Gastroesophageal sphincter (tissue), 3 donors: ENCODE measurements at regions not wholly inside any gene's neighbourhood (a gene's known extent, or its start where the extent isn't known, plus 50 kb on each side); places are given as distances from the start of the nearest gene placed in this dataset.
"Not testable (repeated sequence)": the region's sequence is repeated elsewhere in the genome, so short reads cannot be mapped to it uniquely, and the experiment has no call there.

Source experiments
- EP300 ChIP-seq: sonication (generic); formaldehyde crosslinking; IDR thresholded peaks from one replicate; pipeline ENCODE4 v1.6.1; 2017; ENCODE audit warnings: antibody characterized with exemption, mild to moderate bottlenecking
- POLR2AphosphoS5 ChIP-seq: sonication (generic); formaldehyde crosslinking; IDR thresholded peaks from one replicate; pipeline ENCODE4 v1.6.1; 2017; ENCODE audit warnings: antibody characterized with exemption
- TF ChIP-seq, protein P1 (sequence below), 4 experiments: fragments of 200-600 bp in 2 of 4; fragments of 450-650 bp in 2 of 4; sonication (generic) in 1 of 4; IDR thresholded peaks; one replicate each; pipeline ENCODE4 v1.5.1; 2017 to 2019; ENCODE audit warnings: antibody characterized with exemption in 4 of 4, mild to moderate bottlenecking in 2 of 4, moderate library complexity in 2 of 4

DNA sequence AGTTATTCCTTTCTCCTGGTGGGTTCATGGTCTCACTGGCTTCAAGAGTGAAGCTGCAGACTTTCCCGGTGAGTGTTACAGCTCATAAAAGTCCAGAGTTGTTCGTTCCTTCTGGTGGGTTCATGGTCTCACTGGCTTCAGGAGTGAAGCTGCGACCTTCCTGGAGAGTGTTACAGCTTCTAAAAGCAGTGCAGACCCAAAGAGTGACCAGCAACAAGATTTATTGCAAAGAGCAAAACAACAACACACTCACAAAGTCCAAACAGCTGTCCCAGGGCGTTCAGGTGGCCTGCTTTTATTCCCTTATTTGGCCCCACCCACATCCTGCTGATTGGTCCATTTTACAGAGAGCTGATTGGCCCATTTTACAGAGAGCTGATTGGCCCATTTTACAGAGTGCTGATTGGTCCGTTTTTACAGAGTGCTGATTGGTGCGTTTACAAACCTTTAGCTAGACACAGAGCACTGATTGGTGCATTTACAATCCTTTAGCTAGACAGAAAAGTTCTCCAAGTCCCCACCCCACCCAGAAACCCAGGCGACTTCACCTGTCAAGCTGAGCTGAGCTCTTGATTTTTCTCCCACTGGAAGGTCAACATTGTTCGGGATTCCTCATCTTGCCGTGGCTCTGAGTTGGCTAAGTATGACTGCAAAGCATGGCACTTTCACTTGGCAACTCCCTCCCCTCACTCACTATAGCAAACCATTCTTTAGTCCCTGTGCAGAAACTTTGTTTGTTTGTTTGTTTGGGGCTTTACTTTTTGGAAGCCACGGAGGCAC lies 87.3 kb upstream of the EEPD1 start:
- TF ChIP-seq, protein P1, sequence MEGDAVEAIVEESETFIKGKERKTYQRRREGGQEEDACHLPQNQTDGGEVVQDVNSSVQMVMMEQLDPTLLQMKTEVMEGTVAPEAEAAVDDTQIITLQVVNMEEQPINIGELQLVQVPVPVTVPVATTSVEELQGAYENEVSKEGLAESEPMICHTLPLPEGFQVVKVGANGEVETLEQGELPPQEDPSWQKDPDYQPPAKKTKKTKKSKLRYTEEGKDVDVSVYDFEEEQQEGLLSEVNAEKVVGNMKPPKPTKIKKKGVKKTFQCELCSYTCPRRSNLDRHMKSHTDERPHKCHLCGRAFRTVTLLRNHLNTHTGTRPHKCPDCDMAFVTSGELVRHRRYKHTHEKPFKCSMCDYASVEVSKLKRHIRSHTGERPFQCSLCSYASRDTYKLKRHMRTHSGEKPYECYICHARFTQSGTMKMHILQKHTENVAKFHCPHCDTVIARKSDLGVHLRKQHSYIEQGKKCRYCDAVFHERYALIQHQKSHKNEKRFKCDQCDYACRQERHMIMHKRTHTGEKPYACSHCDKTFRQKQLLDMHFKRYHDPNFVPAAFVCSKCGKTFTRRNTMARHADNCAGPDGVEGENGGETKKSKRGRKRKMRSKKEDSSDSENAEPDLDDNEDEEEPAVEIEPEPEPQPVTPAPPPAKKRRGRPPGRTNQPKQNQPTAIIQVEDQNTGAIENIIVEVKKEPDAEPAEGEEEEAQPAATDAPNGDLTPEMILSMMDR (IDR thresholded peaks at IDR 0.05), result not testable (repeated sequence)
- TF ChIP-seq EP300, POLR2AphosphoS5: not testable (repeated sequence)
